Choroid plexus epithelial cell (primary cell): ENCODE measurements at regions not wholly inside any gene's neighbourhood (a gene's known extent, or its start where the extent isn't known, plus 50 kb on each side); places are given as distances from the start of the nearest gene placed in this dataset.
"Not testable (repeated sequence)": the region's sequence is repeated elsewhere in the genome, so short reads cannot be mapped to it uniquely, and the experiment has no call there.

Source experiments
- DNase-seq: peaks from one replicate; pipeline ENCODE4 v3.0.0-alpha.2; 2010; ENCODE audit warnings: low read depth
- H3K4me3 ChIP-seq: 2 replicates; pipeline ENCODE4 v1.5.1; 2011; ENCODE audit warnings: low read depth, mild to moderate bottlenecking, control low read depth, low read length, moderate library complexity
- TF ChIP-seq, protein P1 (sequence below): conservative IDR thresholded peaks from 2 replicates; pipeline ENCODE4 v1.5.1; 2011; ENCODE audit warnings: low read depth, mild to moderate bottlenecking, control low read depth, inconsistent platforms, low read length, moderate library complexity

- peak; percentile 78 for DNase-seq
- TF ChIP-seq, protein P1, sequence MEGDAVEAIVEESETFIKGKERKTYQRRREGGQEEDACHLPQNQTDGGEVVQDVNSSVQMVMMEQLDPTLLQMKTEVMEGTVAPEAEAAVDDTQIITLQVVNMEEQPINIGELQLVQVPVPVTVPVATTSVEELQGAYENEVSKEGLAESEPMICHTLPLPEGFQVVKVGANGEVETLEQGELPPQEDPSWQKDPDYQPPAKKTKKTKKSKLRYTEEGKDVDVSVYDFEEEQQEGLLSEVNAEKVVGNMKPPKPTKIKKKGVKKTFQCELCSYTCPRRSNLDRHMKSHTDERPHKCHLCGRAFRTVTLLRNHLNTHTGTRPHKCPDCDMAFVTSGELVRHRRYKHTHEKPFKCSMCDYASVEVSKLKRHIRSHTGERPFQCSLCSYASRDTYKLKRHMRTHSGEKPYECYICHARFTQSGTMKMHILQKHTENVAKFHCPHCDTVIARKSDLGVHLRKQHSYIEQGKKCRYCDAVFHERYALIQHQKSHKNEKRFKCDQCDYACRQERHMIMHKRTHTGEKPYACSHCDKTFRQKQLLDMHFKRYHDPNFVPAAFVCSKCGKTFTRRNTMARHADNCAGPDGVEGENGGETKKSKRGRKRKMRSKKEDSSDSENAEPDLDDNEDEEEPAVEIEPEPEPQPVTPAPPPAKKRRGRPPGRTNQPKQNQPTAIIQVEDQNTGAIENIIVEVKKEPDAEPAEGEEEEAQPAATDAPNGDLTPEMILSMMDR: peak; percentile 48
- H3K4me3 ChIP-seq: no peak overlapping the region
Measured at GRCh38 chr5:163569284-163569683, 63.9 kb downstream of the MAT2B start.

DNA sequence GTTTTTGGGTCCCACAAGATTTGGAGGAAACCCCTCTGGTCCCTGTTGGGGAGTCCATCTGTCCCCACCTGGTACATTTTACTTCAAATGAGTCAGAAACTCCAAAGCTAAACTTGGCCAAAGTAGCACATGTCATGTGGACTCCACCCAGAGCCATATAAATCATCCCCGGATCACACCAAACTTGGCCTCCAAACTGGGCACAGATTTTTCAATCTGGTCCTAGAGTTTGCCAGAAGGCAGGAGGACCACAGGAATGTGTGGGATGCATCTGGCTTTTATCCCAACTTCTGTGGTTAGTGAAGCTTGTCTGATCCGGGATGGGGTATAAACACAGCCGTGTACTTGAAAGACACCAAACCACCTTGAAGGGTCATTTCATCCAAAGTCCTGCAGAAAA, 66.3 kb downstream of the MAT2B start:
- peak; percentile 82 for DNase-seq
- H3K4me3 ChIP-seq: no peak overlapping the region
- TF ChIP-seq, protein P1: no peak

GRCh38 chr5:163574472-163575440, 69.3 kb downstream of the MAT2B start:
- H3K4me3 ChIP-seq: no peak overlapping the region
- TF ChIP-seq, protein P1: no peak
- DNase-seq: no peak

DNA sequence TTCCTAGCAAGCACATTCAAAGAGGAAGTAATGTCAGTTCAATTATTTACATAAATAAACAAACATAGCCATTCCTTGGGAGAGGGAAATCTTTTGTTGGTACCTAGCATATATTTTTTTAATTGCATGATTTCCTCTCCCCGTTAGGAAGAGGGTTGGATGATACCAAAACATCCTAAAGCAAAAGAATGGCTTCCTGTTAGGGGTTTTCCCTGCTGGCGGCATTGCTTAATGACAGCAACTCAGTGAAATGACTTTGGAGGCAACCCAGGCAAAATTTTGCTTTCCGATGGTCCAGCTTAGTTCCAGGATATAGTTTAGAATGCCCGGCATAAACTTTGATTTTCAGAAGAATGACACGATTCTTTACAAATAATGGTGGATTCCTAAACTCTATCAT, 73.2 kb downstream of the MAT2B start:
- TF ChIP-seq, protein P1: no peak
- no peak for DNase-seq
- H3K4me3 ChIP-seq: no peak overlapping the region

DNA sequence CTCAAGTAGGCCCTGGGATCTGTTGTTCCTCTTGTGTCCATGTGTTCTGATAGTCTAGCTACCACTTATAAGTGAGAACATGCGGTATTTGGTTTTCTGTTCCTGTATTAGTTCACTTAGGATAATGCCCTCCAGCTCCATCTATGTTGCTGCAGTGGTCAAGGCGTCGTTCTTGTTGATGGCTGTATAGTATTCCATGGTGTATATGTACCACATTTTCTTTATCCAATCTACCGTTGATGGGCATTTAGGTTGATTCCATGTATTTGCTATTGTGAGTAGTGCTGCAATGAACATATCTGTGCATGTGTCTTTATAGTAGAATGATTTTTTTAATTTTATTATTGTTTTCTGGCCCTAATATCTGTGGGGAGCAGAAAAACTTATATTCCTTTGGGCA, 74.3 kb downstream of the MAT2B start:
- H3K4me3 ChIP-seq: no peak overlapping the region
- DNase-seq: no peak
- TF ChIP-seq, protein P1: no peak

- no peak for DNase-seq
- H3K4me3 ChIP-seq: no peak overlapping the region
- TF ChIP-seq, protein P1: no peak
Measured at GRCh38 chr5:163580516-163580915, 75.1 kb downstream of the MAT2B start.

DNA sequence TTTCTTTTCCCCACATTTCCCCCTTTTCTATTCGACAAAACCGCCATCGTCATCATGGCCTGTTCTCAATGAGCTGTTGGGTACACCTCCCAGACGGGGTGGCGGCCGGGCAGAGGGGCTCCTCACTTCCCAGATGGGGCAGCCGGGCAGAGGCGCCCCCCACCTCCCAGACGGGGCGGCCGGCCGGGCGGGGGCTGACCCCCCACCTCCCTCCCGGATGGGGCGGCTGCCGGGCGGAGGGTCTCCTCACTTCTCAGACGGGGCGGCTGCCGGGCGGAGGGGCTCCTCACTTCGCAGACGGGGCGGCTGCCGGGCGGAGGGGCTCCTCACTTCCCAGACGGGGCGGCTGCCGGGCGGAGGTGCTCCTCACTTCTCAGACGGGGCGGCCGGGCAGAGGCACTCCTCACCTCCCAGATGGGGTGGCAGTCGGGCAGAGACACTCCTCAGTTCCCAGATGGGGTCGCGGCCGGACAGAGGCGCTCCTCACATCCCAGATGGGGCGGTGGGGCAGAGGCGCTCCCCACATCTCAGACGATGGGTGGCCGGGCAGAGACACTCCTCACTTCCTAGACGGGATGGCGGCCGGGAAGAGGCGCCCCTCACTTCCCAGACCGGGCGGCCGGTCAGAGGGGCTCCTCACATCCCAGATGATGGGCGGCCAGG, 78.2 kb downstream of the MAT2B start:
- H3K4me3 ChIP-seq, DNase-seq: not testable (repeated sequence)
